Pancreas (tissue), 10 donors: ENCODE measurements at regions not wholly inside any gene's neighbourhood (a gene's known extent, or its start where the extent isn't known, plus 50 kb on each side); places are given as distances from the start of the nearest gene placed in this dataset.
"Not testable (repeated sequence)": the region's sequence is repeated elsewhere in the genome, so short reads cannot be mapped to it uniquely, and the experiment has no call there.

ENCODE experiments used
- ATAC-seq, 4 donors: fragments of 200-7000 bp; cut with Tn5 transposase; one replicate each; pipeline versions ENCODE4 v1.8.0 to v1.9.1; 2020; ENCODE audit warnings: mild to moderate bottlenecking in 4 of 4, moderate library complexity in 4 of 4
- DNase-seq, 6 donors: peaks; one replicate each; pipeline ENCODE4 v3.0.0-alpha.2; 2020
- FAIRE-seq: peaks from 2 replicates; lab custom pipeline; 2012; peaks lifted over from hg19 to GRCh38; lab: Jason Lieb, UNC
- H3K27ac ChIP-seq, 4 donors: fragments of 200-600 bp; sonication (generic); 1 replicate in 3 of 4; 2 replicates in 1 of 4; pipeline versions ENCODE4 v1.5.0 to v1.8.0; 2020
- H3K27me3 ChIP-seq, 4 donors: fragments of 200-600 bp; one replicate each; pipeline ENCODE4 v1.8.0; 2021
- H3K36me3 ChIP-seq, 3 donors: fragments of 200-600 bp; sonication (generic) in 1 of 3; one replicate each; pipeline versions ENCODE4 v1.5.0 to v1.8.0; 2020 to 2021
- H3K4me1 ChIP-seq, 3 donors: fragments of 200-600 bp; one replicate each; pipeline ENCODE4 v1.8.0; 2021
- H3K4me3 ChIP-seq, 4 donors: fragments of 200-600 bp; sonication (generic) in 2 of 4; one replicate each; pipeline versions ENCODE4 v1.5.0 to v1.8.0; 2020 to 2021
- H3K9me3 ChIP-seq, 4 donors: fragments of 200-600 bp; one replicate each; pipeline ENCODE4 v1.8.0; 2021
- CTCF ChIP-seq, 4 donors: fragments of 200-600 bp; sonication (generic) in 3 of 4; IDR thresholded peaks; one replicate each; pipeline versions ENCODE4 v1.5.0 to v1.8.0; 2021; ENCODE audit warnings: antibody characterized with exemption in 4 of 4
- WGBS, 2 donors: extraction: QIAGEN DNeasy Blood & Tissue Kit; methylation state at CpG; one replicate each; pipeline ENCODE4 v1.1.7; 2013; 5-methylcytosine and 5-hydroxymethylcytosine counted together
- intact Hi-C, 3 donors: fragments of 100-400 bp; cut with DNase I; formaldehyde crosslinking; loops; one replicate each; pipeline versions ENCODE4 v1.11.1 to v1.14.2; 2022
- donor health status: healthy with polysubstance abuse.
- donor health status: DM: no; HTN: no; CAD: no; lungs with moderate emphysema.
- donor health status: DM: no; HTN: no; CAD: no.
- donor health status: control.
- donor health status: control.
- donor health status: Bipolar disorder and iron deficiency.
- donor health status: DM: yes; HTN: yes; CAD: no.
- donor health status: DM: no; HTN: no; CAD: no.
- donor health status: DM: no; HTN: no; CAD: no.
- donor health status: DM: yes; HTN: yes; CAD: no.

GRCh38 chr12:34405286-34406227, 383.3 kb downstream of the ALG10 start:
- intact Hi-C loops, result no loop called here
- DNase-seq, result peak in 5 of 6 donors; percentile 2 to 43 (median 8)
- H3K27me3 ChIP-seq, result no peaks in the 10 kb centered on the region
- H3K4me1 ChIP-seq, result no peaks in the 10 kb centered on the region
- no peak overlapping the region for H3K4me3 ChIP-seq
- H3K9me3 ChIP-seq, result no peaks in the 10 kb centered on the region
- H3K36me3 ChIP-seq, result no peaks in the 10 kb centered on the region
- no peak for FAIRE-seq
- no peak overlapping the region for H3K27ac ChIP-seq
- TF ChIP-seq CTCF (IDR thresholded peaks at IDR 0.05), result no peak
- ATAC-seq, result no peak
- 52 to 58% methylated on average over 22 of the region's 22 CpGs for WGBS, 2 donors

- Histone ChIP-seq H3K27ac (no peak overlapping the region), H3K9me3 (no peaks in the 10 kb centered on the region), H3K27me3 (no peaks in the 10 kb centered on the region), H3K4me3 (no peak overlapping the region), H3K4me1 (no peaks in the 10 kb centered on the region), H3K36me3 (no peaks in the 10 kb centered on the region)
- 59 to 69% methylated on average over 18 of the region's 18 CpGs for WGBS, 2 donors
- FAIRE-seq (no peak), DNase-seq (peak; percentile 0 to 40 (median 6)), ATAC-seq (no peak)
- no peak for TF ChIP-seq CTCF (IDR thresholded peaks at IDR 0.05)
- intact Hi-C loops, result no loop called here
Measured at GRCh38 chr12:34406228-34406995, 384.1 kb downstream of the ALG10 start.

- 57 to 63% methylated on average over 8 of the region's 8 CpGs for WGBS, 2 donors
- no peak for TF ChIP-seq CTCF (IDR thresholded peaks at IDR 0.05)
- Histone ChIP-seq H3K4me3 (no peak overlapping the region), H3K4me1 (no peaks in the 10 kb centered on the region), H3K36me3 (no peaks in the 10 kb centered on the region), H3K9me3 (no peaks in the 10 kb centered on the region), H3K27me3 (no peaks in the 10 kb centered on the region), H3K27ac (no peak overlapping the region)
- ATAC-seq (no peak), FAIRE-seq (no peak), DNase-seq (peak in 3 of 6 donors; percentile 2 to 44 (median 5))
- intact Hi-C loops, result no loop called here
Measured at GRCh38 chr12:34406996-34407300, 384.7 kb downstream of the ALG10 start.

- no peak for ATAC-seq
- Histone ChIP-seq H3K9me3 (no peaks in the 10 kb centered on the region), H3K27me3 (no peaks in the 10 kb centered on the region), H3K36me3 (no peaks in the 10 kb centered on the region), H3K4me3 (no peak overlapping the region), H3K27ac (no peak overlapping the region), H3K4me1 (no peaks in the 10 kb centered on the region)
- DNase-seq, result no peak
- no peak for TF ChIP-seq CTCF (IDR thresholded peaks at IDR 0.05)
- FAIRE-seq, result no peak
- intact Hi-C loops, result no loop called here
- WGBS, 2 donors, result 77 to 79% methylated on average over 5 of the region's 5 CpGs
Measured at GRCh38 chr12:34407813-34408212, 385.5 kb downstream of the ALG10 start.

GRCh38 chr12:34431509-34431908, 409.2 kb downstream of the ALG10 start:
- H3K27ac ChIP-seq, intact Hi-C loops, FAIRE-seq, H3K9me3 ChIP-seq, H3K27me3 ChIP-seq, ATAC-seq, H3K4me1 ChIP-seq, H3K4me3 ChIP-seq, H3K36me3 ChIP-seq: not testable (repeated sequence)
- 51 to 62% methylated on average over 4 of the region's 4 CpGs for WGBS, 2 donors
- DNase-seq, result peak in 1 of 6 donors; percentile 4
